ENCODE measurements at regions not wholly inside any gene's neighbourhood (a gene's known extent, or its start where the extent isn't known, plus 50 kb on each side); places are given as distances from the start of the nearest gene placed in this dataset.
"Not testable (repeated sequence)": the region's sequence is repeated elsewhere in the genome, so short reads cannot be mapped to it uniquely, and the experiment has no call there.

DNA sequence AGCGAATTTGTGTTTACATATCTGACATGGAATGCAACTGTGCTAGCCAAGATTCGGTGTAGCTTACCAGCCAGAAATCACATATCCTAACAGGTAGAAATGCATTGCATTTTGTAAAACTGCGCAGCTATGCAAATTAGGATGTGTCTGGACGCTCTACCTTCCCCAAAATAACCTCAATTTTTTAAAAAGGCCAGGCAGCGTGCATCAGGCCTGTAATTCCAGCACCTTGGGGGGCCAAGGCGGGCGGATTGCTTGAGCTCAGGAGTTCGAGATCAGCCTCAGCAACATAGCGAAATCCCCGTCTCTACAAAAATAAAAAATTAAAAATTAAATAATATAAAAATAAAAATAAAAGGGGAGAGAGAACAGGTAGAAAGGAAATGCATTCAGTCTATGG, 305.0 kb downstream of the TYW1 start:
- peaks cover 11% of the 10 kb centered on the region for H3K4me1 ChIP-seq (ENCODE audit: insufficient read depth, low read length, poor library complexity, severe bottlenecking)
- H3K27me3 ChIP-seq (ENCODE audit: insufficient read depth, low read length, poor library complexity, severe bottlenecking) = no peaks in the 10 kb centered on the region
- H3K79me2 ChIP-seq (ENCODE audit: insufficient read depth, low read length) = peaks cover 41% of the 10 kb centered on the region
- no peaks in the 10 kb centered on the region; the same call in 1 of the 2 replicates for H3K36me3 ChIP-seq (ENCODE audit: insufficient read depth, low read length)
- H3K4me2 ChIP-seq (ENCODE audit: low read depth, low read length, poor library complexity, severe bottlenecking) = peak overlapping the region; percentile 83
- H3K9ac ChIP-seq (ENCODE audit: low read depth, low read length, poor library complexity, severe bottlenecking) = peak overlapping the region; percentile 91
- peak overlapping the region; percentile 85 for H3K4me3 ChIP-seq (ENCODE audit: low read length, poor library complexity, severe bottlenecking)
- H3K9me2 ChIP-seq (replicated peaks; ENCODE audit: low read depth, low read length) = no peaks in the 10 kb centered on the region
- H3F3A ChIP-seq (ENCODE audit: low read depth) = peaks cover 2% of the 10 kb centered on the region; the same call in 1 of the 2 replicates
- peaks cover 25% of the 10 kb centered on the region for H4K20me1 ChIP-seq (ENCODE audit: insufficient read depth, low read length, poor library complexity, severe bottlenecking)
- H2AFZ ChIP-seq (ENCODE audit: low read length) = peak overlapping the region; percentile 98
- H3K9me3 ChIP-seq (ENCODE audit: insufficient read depth, low read depth, low read length) = no peaks in the 10 kb centered on the region
- no peak for TF ChIP-seq EZH2phosphoT487 (IDR thresholded peaks at IDR 0.05; ENCODE audit: borderline replicate concordance)
- TF ChIP-seq, protein P1, sequence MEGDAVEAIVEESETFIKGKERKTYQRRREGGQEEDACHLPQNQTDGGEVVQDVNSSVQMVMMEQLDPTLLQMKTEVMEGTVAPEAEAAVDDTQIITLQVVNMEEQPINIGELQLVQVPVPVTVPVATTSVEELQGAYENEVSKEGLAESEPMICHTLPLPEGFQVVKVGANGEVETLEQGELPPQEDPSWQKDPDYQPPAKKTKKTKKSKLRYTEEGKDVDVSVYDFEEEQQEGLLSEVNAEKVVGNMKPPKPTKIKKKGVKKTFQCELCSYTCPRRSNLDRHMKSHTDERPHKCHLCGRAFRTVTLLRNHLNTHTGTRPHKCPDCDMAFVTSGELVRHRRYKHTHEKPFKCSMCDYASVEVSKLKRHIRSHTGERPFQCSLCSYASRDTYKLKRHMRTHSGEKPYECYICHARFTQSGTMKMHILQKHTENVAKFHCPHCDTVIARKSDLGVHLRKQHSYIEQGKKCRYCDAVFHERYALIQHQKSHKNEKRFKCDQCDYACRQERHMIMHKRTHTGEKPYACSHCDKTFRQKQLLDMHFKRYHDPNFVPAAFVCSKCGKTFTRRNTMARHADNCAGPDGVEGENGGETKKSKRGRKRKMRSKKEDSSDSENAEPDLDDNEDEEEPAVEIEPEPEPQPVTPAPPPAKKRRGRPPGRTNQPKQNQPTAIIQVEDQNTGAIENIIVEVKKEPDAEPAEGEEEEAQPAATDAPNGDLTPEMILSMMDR (conservative IDR thresholded peaks at IDR 0.05; ENCODE audit: low read length) = no peak

DNA sequence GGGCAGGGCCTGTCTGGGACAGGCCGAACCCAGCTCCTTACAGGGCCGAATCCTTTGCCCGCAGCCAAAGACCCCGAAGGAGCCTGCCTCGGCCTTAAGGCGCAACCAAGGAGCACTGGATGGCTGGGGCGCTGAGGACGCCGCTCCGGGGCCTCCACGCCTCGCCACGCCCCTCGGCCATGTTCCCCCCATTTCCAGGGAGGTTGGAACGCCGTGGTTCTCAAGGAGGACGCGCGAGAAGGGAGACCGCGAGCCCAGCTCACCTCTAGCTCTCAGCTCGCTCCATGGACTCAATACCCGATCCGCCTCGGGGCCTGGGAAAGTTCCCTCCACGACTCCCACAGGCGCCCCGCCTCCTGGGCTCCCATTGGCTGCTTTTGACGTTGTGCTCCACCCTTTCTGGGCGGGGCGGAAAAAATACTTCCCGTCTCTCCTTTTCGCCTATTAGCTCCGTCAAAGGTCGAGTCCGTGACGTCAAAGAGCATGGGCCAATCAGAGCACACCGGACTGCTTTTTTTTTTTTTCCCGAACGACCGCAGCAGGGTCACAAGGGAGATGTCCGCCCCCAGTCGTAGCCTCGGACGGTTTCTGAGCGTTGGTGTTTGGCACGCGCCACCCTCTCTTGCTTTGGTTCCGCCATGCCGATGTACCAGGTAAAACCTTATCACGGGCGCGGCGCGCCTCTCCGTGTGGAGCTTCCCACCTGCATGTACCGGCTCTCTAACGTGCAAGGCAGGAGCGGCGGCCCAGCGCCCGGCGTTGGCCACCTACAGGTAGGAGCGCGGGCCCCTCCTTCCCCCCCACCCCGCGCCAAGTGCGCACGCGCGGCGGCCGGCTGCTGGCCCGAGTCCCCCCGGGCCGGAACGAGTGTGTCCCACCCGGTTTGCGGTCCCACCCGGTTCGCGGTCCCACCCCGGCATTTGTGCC, 305.7 kb downstream of the TYW1 start:
- Histone ChIP-seq H3F3A (ENCODE audit: low read depth) (peaks cover 2% of the 10 kb centered on the region; the same call in 1 of the 2 replicates), H3K79me2 (ENCODE audit: insufficient read depth, low read length) (peaks cover 44% of the 10 kb centered on the region), H4K20me1 (ENCODE audit: insufficient read depth, low read length, poor library complexity, severe bottlenecking) (peaks cover 25% of the 10 kb centered on the region), H3K4me1 (ENCODE audit: insufficient read depth, low read length, poor library complexity, severe bottlenecking) (peaks cover 11% of the 10 kb centered on the region), H3K36me3 (ENCODE audit: insufficient read depth, low read length) (no peaks in the 10 kb centered on the region; the same call in 1 of the 2 replicates), H3K27me3 (ENCODE audit: insufficient read depth, low read length, poor library complexity, severe bottlenecking) (no peaks in the 10 kb centered on the region), H3K9me3 (ENCODE audit: insufficient read depth, low read depth, low read length) (no peaks in the 10 kb centered on the region), H3K9ac (ENCODE audit: low read depth, low read length, poor library complexity, severe bottlenecking) (peak overlapping the region; percentile 91), H3K9me2 (replicated peaks; ENCODE audit: low read depth, low read length) (no peaks in the 10 kb centered on the region), H3K4me2 (ENCODE audit: low read depth, low read length, poor library complexity, severe bottlenecking) (peak overlapping the region; percentile 83), H2AFZ (ENCODE audit: low read length) (peak overlapping the region; percentile 99), H3K4me3 (ENCODE audit: low read length, poor library complexity, severe bottlenecking) (peak overlapping the region; percentile 85)
- TF ChIP-seq, protein P1 (conservative IDR thresholded peaks at IDR 0.05; ENCODE audit: low read length) = no peak
- TF ChIP-seq EZH2phosphoT487 (IDR thresholded peaks at IDR 0.05; ENCODE audit: borderline replicate concordance) = no peak

DNA sequence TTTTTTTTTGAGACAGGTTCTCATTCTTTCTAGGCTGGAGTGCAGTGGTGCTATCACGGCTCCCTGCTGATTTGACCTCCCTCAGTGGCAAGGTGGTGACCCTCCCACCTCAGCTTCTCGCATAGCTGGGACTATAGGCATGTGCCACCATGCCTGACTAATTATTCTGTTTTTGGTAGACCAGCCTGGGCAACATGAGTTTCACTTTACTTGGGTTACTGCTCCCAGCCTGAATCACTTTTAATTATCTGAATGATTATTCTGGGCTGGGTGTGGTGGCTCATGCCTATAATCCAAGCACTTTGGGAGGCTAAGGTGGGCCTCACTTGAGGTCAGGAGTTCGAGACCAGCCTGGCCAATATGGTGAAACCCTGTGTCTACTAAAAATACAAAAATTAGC, 308.2 kb downstream of the TYW1 start:
- not testable (repeated sequence) for H3F3A ChIP-seq (ENCODE audit: low read depth); H3K27me3 ChIP-seq (ENCODE audit: insufficient read depth, low read length, poor library complexity, severe bottlenecking); H3K9me3 ChIP-seq (ENCODE audit: insufficient read depth, low read depth, low read length); H3K9me2 ChIP-seq (replicated peaks; ENCODE audit: low read depth, low read length); H2AFZ ChIP-seq (ENCODE audit: low read length)
- Histone ChIP-seq H4K20me1 (ENCODE audit: insufficient read depth, low read length, poor library complexity, severe bottlenecking) (peaks cover 25% of the 10 kb centered on the region), H3K79me2 (ENCODE audit: insufficient read depth, low read length) (peaks cover 44% of the 10 kb centered on the region), H3K4me2 (ENCODE audit: low read depth, low read length, poor library complexity, severe bottlenecking) (peak overlapping the region; percentile 70), H3K4me3 (ENCODE audit: low read length, poor library complexity, severe bottlenecking) (peak overlapping the region; percentile 85), H3K4me1 (ENCODE audit: insufficient read depth, low read length, poor library complexity, severe bottlenecking) (peaks cover 11% of the 10 kb centered on the region), H3K36me3 (ENCODE audit: insufficient read depth, low read length) (peaks cover 16% of the 10 kb centered on the region; the same call in 1 of the 2 replicates), H3K9ac (ENCODE audit: low read depth, low read length, poor library complexity, severe bottlenecking) (peak overlapping the region; percentile 22)
